ENCODE measurements at regions not wholly inside any gene's neighbourhood (a gene's known extent, or its start where the extent isn't known, plus 50 kb on each side); places are given as distances from the start of the nearest gene placed in this dataset.
"Not testable (repeated sequence)": the region's sequence is repeated elsewhere in the genome, so short reads cannot be mapped to it uniquely, and the experiment has no call there.

DNA sequence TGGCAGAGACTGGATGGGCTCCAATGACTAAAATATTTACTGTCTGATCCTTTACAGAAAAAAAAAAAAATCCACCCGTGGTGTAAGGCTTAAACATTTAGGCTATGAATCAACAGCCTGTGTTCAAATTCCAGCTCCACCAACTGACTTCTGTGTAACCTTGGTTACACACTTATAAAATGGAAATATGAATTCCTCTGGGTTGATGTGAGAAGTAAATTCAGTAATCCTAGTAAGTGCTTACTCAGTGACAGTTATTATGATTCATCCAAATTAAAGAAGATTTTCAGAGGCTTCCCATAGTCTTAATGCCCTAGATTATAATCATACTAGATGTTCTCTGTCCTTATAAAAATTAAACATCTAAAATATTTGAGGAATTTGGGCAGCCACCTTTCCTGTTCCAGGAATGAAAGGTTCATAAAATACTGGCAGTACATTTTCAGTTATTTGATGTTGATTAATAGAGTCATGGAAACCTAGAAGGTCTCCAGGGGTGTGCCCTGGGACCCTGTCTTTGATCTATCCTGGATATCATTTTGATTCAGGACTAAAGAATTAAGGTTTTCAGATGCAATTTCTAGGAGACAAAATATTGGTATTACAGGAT, 180.3 kb upstream of the ZNF217 start:
- DNase-seq (ENCODE audit: low spot score) = peak; percentile 97

DNA sequence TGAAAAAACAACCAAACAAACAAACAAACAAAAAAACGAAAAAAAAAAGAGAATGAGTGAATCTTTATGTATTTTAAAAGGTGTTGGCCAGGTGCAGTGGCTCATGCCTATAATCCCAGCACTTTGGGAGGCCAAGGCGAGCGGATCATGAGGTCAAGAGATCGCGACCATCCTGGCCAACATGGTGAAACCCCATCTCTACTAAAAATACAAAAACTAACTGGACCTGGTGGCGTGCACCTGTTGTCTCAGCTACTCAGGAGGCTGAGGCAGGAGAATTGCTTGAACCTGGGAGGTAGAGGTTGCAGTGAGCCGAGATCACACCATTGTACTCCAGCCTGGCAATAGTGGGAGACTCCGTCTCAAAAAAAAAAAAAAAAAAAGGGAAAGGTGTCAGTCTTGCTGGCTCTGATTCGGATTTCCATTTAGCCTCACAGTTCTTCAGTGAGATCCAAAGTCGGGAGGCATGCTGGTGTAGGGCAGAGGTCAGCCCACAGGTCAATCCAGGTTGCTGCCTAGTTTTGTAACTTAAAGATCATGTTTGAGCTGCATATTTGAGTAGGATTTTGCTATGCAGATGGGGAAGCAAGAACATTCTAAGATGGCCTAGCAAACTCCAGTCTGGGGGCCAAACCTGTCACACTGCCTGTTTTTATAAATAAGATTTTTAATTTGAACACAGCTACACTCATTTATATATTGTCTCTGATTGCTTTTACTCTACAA, 179.6 kb upstream of the ZNF217 start:
- not testable (repeated sequence) for DNase-seq (ENCODE audit: low spot score)

DNA sequence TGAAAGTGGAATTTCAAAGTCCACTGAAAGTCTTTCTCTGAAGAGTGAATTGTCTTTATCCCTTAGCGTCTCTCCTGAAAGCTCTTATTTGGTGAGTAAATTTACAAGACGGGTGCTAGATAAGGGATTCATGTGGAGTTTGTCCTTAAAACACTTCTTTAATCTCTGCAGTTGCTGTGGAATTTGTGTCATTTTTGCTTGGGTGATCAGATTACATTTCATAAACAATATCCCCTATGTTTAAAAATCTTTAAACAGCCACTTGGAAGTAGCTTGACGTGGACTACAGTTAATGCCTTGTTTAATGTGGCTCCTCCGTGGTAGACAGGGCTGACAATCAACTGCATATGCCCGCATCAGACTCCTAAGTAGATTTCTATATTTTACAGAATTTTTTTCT, 175.4 kb upstream of the ZNF217 start:
- DNase-seq (ENCODE audit: low spot score) = no peak

DNA sequence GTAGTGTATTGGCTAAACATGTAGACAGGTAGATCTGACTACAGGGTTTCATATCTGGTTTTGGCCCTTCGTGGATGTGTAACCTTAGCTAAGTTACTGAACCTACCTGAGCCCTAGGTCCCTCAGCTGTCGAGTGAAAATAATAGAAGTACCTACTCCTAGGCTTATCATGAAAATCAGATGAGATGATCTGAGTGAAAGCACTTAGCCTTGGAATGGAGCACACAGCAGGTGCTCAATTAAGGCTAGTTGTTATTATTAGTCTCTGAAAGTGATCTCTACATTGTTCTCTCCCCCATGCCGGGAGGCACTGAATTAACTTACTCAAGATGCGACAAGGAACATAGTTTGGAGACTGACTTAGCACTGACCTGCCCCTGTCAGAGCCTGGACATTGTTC, 174.7 kb upstream of the ZNF217 start:
- DNase-seq (ENCODE audit: low spot score) = no peak

DNA sequence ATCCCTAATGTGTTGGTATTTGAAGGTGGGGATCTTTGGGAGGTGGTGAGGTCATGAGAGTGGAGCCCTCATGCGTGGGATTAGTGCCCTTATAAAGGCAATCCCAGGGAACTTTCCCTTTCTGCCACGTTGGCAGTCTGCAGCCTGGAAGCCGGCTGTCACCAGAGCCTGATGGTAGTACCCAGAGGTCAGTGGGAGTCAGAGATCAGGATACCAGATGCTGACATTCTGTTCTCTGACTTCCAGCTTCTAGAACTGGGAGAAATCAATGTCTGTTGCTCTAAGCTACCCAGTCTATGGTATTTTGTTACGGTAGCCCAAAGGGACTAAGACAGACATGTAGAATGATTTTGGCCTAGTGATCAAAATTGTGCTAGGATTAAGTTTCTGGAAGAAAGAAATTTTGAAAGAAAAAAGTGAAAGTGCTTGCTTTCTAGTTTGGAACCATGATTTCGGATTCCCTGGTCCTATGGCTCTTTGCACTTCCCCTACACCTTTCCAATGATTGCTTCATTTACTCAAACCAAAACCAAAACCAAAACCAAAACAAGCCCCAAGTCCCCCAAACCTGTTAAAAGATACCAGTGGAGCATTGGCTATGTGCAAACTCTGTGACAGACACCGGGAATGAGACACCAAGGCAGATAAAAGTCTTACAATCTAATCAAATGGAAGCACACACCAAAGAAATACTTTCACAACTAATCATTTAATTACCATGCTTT, 173.7 kb upstream of the ZNF217 start:
- no peak for DNase-seq (ENCODE audit: low spot score)

DNA sequence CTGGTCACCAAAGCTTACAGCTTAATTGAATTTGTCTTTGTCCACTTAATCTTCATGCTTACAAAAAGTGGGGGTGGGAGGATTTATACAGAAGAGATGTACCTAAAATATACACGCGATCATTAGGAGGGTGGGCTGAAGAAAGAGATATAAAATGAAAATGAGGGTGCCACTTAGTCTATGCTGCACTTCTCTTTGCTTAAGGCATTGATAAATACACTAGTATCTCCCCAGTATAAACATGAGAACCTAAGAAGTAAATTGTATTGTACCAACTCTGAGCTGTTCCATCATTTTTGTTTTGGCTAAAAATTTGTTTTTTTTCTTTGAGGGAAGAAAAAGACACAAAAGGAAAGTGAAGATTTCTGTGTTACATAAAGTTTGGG, 170.8 kb upstream of the ZNF217 start:
- no peak for DNase-seq (ENCODE audit: low spot score)

DNA sequence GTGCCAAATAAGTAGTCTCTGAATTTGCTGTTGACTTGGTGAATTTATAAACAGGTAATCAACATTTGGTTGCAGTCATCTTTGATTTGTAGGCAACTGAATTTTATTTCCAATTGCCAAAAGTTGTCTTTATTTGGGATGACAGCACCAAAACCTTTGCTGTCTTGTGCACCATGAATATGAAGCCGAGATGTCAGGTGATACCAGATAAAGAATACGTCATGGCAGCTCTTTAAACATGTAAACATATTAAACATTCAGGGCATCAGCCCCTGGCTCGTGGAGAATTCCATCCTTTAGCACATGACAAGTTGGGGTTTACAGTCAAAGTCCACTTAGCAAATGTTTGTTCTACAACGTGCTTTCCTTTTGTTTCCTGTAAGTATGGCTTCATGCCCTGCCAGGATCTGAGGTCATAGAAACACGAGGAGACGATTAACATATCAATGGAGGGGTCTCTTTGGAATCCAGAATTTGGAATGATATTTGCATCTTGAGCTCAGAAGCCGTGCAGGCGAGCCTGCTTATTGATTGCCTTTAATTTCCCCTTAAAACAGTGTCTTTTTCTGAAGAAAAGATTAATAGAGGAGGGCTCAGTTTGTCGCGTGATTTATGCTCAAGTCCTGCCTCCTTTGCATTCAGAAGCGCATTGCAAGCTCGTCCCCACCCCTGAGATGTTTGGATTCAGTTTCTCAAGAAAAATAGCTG, 170.2 kb upstream of the ZNF217 start:
- DNase-seq (ENCODE audit: low spot score) = peak; percentile 59

DNA sequence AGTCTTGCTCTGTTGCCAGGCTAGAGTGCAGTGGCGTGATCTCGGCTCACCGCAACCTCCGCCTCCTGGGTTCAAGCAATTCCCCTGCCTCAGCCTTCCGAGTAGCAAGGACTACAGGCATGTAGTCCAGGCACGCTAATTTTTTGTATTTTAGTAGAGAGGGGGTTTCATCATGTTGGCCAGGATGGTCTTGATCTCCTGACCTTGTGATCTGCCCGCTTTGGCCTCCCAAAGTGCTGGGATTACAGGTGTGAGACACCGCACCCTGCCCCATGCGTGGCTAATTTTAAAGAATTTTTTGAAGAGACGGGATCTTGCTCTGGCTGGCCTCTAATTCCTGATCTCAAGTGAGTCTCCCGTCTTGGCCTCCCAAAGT, 168.8 kb upstream of the ZNF217 start:
- DNase-seq (ENCODE audit: low spot score) = not testable (repeated sequence)

DNA sequence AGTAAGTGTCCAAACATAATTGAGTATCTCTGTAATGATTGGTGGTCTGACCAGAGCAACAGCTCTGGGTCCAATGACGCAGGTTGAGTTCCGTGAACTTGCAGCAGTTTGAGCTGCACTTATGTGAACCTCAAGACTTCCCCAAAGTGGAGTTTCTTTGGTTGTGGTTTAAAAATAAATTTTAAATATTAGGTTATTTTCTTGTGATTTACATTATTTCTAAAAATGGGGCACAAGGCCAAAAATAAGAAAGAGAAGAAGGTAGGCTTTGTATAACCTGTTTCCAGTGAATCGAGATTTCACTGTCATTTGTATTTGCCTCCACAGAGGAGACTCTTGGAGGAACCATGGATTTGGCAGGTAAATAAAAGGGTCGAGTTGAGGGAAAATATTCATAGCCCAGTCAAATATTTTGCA, 166.4 kb upstream of the ZNF217 start:
- no peak for DNase-seq (ENCODE audit: low spot score)

DNA sequence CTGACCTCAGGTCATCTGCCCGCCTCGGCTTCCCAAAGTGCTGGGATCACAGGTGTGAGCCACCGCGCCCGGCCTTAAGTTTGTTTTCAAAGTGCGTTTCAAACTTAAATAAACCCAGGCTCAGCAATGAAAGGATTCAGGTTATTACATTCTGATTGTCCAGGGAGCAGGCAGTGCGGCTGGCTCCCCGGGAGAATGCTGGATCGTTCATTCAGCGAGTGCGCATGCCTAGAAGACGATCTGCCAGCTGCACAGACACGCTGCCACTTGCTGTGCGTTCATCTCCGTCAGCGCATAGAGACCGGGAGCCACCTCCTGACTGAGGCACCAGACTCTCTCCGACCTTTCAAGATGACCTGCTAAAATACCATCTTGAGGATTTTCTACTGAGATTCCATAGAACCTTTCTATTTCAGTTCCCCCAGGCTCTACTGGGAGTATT, 163.9 kb upstream of the ZNF217 start:
- no peak for DNase-seq (ENCODE audit: low spot score)

DNA sequence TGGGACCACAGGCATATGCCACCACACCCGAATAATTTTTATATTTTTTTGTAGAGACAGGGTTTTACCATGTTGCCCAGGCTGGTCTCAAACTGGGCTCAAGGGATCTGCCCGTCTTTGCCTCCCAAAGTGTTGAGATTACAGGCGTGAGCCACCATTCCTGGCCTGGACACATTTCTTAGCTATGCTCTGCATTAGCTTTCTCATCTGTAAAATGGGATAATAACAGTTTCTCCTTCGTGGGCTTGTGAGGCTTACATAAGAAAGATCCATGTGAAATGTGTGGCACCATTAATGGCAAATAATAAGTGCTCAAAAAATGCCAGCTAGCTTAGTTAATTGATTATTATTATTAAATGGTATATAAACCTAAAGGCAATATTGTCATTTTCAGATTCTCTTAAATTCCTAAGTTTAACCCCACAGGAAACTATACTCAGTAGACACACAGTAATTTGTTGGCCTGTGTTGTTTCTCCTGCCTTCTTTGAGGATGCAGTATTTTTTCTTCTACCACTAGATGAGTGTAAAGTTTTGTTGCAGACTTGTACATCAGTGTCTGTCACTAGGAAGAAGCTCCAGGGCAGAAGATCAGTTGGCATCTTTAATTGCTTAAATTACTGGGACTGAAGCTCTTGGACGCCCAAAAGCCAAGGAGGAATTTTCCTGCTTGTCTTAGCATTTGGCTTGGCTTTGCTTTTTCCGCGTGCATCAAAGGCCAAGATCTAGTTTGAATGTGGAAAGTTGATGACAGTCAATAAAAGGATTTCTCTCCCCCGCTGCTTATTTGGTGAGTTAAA, 162.3 kb upstream of the ZNF217 start:
- no peak for DNase-seq (ENCODE audit: low spot score)

DNA sequence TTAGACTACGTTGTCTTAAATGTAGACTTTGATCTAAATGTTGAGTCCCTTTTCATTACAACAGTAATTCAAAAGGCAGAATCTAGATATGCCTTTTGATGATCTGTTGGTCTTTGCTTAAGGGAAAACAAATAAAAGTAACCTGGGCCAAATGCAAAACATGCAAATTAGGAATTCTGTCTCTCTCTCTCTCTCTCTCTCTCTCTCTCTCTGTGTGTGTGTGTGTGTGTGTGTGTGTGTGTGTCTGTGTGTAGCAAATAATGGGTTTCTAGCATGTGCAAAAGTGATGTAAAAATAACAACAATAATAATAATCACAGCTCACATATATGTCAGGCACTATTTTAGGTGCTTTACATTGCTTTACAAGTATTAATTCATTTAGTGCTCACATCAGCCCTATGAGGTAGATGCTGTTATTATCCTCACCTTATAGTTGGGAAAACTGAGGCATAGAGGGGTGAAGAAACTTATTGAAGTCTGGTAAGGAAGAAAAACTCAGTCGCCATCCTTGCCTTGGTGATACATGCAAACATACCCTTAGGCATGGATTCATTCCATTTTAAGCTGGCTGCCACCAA, 160.3 kb upstream of the ZNF217 start:
- no peak for DNase-seq (ENCODE audit: low spot score)

DNA sequence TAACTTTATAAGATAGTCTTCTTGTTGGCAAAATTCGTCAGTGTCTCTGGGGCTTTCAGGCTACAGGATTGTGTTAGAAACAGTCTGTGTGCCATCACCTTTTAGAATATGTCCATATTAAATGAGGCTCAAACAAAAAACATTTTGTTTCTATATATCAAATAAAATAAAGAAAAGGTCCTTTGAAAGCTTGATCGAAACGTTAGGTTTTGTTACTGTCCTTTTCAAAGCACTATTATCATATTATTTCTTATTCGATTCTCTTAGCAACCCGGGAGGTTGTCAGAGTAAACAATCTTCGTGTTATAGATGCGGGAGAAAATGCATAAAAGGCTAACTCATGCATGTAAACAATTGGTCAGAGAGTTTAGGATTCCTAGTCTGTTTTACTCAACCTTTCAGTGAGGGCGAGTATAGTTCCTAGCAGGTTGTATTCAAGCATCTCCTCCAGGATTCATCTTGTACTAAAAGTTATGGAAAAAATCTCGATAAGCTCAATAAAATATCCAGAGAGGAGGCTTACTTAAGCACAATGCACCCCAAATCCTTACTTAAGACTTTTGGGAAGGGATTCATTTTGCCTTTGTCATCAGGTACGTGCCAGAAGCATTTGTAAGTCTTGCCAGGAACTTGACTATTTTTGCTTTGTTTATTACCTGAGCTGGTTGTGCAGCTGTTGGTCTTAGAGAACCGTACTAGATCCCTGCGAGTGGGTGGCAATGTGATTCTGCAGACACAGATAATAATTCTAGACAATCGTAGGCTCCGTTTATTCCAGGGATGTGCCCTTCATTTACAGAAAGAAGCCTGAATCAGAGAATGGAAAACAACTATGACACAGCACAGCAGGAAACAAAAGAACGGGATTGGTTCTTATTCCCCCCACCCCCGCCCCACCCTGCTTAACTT, 159.6 kb upstream of the ZNF217 start:
- peak; percentile 85 for DNase-seq (ENCODE audit: low spot score)

DNA sequence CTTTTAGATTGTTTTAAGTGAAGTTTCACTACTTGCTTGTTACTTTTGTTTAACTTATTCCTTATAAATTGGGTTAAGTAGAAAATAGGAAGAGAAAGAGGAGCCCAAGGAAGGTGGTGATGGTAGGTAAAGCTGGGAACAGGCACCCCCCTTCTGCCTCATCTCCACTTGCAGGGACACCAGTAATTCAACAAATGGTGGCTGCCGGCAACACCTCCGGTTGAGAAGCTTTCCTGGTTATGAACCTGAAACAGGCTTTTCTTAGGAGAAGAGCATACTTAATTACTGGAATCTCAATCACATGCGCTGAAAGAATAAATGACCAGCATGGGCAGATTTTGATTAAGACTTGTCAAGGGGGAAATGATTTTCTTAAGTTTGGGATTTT, 158.9 kb upstream of the ZNF217 start:
- DNase-seq (ENCODE audit: low spot score) = no peak

DNA sequence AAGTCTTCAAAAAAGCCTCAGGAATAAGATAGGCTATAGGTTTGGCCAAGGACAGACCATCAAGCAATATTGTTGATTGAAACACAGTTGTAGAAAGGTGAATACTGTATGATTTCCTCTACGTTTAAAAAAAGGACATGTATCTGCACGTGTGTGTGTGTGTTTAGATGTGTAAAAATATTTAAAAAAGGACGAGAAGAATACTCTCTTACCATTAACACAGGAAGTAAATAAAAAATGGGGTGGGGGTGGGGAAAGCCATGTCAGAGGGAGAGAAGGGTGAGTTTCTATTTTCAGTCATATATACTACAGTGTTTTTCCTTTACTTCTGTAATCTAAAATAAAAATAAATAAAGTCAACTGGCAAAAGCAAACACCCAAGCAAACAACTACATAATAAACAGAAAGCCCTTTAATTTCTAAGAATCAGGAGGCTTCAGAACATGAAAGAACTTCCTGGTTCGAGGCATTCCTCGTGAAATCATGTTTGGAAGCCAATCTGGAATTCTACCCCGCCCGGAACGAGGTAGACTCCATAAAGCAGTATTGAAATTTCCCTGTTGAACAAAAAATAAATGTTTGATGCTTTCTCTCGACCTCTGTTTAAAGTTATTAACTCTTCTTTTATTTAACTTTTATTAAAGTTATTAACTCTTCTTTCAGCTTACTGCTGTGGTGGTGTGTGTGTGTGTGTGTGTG, 158.1 kb upstream of the ZNF217 start:
- peak; percentile 41 for DNase-seq (ENCODE audit: low spot score)

DNA sequence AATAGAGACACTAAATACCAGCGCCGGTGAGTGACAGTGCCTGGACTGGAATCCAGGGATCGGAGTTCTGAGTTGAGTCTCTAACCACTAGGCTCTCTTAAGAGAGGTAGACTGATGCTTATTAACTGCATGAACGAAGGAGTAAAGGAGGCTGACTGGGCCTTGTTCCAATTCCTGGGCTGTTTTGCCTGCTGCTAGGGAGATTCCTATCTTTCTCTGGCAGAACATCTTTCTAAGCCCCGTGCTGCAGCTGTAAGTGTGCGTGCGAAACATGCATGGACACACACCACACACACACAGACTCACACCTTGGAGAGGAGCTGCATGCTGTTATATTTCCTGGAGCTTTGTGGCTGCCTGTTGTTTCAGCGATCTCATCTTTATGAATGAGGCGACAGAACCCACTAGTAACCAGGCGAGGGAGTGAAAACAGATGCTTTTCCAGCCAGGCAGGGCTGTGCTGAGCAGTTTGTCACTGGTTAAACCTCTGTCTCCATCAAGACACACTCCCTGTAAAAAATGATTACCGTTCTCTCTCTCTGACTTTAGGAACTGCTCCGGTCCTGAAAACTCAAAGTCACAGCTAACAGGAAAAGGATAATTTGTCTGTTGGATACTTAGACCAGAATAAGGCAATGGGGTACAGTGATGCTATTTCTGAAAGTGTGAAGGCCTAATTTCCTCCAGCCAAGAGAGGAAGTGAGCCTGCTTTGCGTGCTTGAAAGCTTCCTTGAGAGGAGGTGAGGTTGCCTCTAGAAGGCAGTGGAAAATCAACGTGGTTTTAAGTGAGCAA, 157.4 kb upstream of the ZNF217 start:
- peak; percentile 73 for DNase-seq (ENCODE audit: low spot score)

DNA sequence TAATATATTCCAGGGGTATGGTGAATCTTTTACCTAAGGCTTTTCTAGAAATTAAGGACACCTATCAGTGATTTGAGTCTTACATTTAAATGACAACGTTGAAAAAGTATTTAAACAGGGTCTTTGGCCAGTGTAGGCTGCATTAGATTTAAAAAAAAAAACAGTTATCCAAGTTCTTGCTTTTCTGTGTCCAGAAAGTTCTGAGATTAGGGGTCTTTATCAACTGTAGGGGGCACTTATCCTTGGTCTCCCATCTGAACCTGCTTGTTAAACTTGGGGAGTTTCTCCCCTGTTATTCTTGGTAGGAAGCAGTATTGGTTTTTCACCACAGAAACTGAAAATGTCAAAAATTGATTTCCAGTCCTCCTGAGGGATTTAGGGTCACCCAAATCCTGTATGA, 155.9 kb upstream of the ZNF217 start:
- DNase-seq (ENCODE audit: low spot score) = no peak

DNA sequence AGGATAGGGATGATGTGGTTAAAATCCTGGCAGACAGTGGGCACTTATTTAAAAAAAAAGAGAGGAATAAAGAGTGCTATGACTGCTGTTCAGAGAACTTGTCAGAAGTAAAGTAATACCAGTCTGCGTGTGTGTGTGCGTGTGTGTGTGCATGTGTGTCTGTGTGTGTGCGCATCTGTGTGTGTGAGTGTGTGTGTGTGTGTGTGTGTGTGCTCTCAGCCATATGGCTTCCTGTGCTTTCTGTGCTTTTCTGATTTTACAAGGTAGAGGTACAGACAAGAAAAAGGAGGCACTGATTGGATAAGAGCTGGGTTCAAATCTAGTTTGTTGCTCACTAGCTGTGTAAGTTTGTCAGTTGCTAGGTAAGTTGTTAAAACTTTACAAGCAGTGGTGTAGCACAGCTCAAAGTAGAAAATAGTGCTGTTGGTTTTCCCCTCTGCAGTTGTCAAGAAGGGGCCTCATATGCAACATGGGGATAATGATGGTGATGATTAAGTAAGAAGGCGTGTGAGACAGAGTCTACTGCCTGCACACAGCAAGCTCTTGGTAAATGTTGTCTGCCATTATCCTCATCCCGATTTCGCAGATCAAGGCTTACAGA, 155.3 kb upstream of the ZNF217 start:
- peak; percentile 94 for DNase-seq (ENCODE audit: low spot score)

DNA sequence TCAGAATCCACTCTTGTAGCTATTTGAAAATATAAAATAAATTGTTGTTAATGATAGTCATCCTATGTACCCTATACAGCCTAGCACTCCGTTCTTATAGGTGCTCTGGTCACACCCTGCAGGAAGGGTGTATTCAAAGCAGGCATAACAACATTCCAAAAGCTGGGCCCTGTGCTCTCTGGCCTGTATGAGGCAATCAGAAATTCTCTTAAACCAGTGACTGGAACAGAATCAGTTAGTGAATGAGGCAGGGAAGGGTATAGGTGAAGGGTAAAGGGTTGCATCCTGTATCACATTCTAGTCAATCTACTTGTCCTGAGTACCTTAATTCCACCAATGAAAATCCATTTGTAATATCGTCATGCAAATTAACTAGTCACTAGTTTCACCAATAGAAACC, 154.5 kb upstream of the ZNF217 start:
- peak; percentile 89 for DNase-seq (ENCODE audit: low spot score)
